DND-41 (cell line): ENCODE measurements at regions not wholly inside any gene's neighbourhood (a gene's known extent, or its start where the extent isn't known, plus 50 kb on each side); places are given as distances from the start of the nearest gene placed in this dataset.

Experiments used
- ATAC-seq: fragments of 200-7000 bp; cut with Tn5 transposase; 3 replicates; pipeline ENCODE4 v1.9.1; 2021; ENCODE audit warnings: low read depth; ENCODE audit not compliant: insufficient read depth
- DNase-seq: peaks from one replicate; pipeline ENCODE4 v3.0.0-alpha.2; 2020
- H2AFZ ChIP-seq: 2 replicates; pipeline ENCODE4 v1.6.0; 2012; ENCODE audit warnings: low read depth, low read length
- H3K27ac ChIP-seq: 2 replicates; pipeline ENCODE4 v1.5.1; 2012; ENCODE audit warnings: low read length, inconsistent platforms
- H3K27me3 ChIP-seq: fragments of 200-600 bp; sonication (generic); 2 replicates; pipeline ENCODE4 v1.6.0; 2012; ENCODE audit warnings: low read length, mild to moderate bottlenecking, inconsistent platforms; ENCODE audit not compliant: insufficient read depth, poor library complexity
- H3K36me3 ChIP-seq: 2 replicates; pipeline ENCODE4 v1.5.1; 2012; ENCODE audit warnings: low read length, inconsistent platforms; ENCODE audit not compliant: insufficient read depth
- H3K4me1 ChIP-seq: 2 replicates; pipeline ENCODE4 v1.5.1; 2012; ENCODE audit warnings: mild to moderate bottlenecking, low read length; ENCODE audit not compliant: insufficient read depth
- H3K4me2 ChIP-seq: 2 replicates; pipeline ENCODE4 v1.6.0; 2012; ENCODE audit warnings: mild to moderate bottlenecking, moderate library complexity, low read length, inconsistent platforms; ENCODE audit not compliant: insufficient read depth
- H3K4me3 ChIP-seq, 2 experiments: fragments of 200-600 bp in 1 of 2; shearing (Covaris generic) in 1 of 2; 2 replicates each; pipeline ENCODE4 v1.5.1; 2012 to 2016; ENCODE audit warnings: inconsistent platforms in 2 of 2, low read length in 2 of 2, mild to moderate bottlenecking in 2 of 2, low read depth in 1 of 2, moderate library complexity in 1 of 2
- H3K79me2 ChIP-seq: 2 replicates; pipeline ENCODE4 v1.6.0; 2012; ENCODE audit warnings: low read length, inconsistent platforms; ENCODE audit not compliant: insufficient read depth
- H3K9ac ChIP-seq: 2 replicates; pipeline ENCODE4 v1.6.0; 2012; ENCODE audit warnings: low read depth, mild to moderate bottlenecking, inconsistent platforms, low read length, moderate library complexity
- H3K9me3 ChIP-seq: 2 replicates; pipeline ENCODE4 v1.5.1; 2012; ENCODE audit warnings: low read length, moderate library complexity, mild to moderate bottlenecking, inconsistent platforms; ENCODE audit not compliant: insufficient read depth, severe bottlenecking
- H4K20me1 ChIP-seq: 2 replicates; pipeline ENCODE4 v1.6.0; 2012; ENCODE audit warnings: low read length; ENCODE audit not compliant: insufficient read depth
- EZH2 ChIP-seq: IDR thresholded peaks from 3 replicates; pipeline ENCODE4 v1.6.1; 2012; ENCODE audit warnings: borderline replicate concordance, low read depth, mild to moderate bottlenecking, moderate library complexity, low read length, inconsistent platforms; ENCODE audit not compliant: severe bottlenecking
- TF ChIP-seq, protein P1 (sequence below): IDR thresholded peaks from 2 replicates; pipeline ENCODE4 v1.5.1; 2012; ENCODE audit warnings: borderline replicate concordance, low read length, moderate library complexity, mild to moderate bottlenecking; ENCODE audit not compliant: poor library complexity, severe bottlenecking; ENCODE audit errors: extremely low read depth

GRCh38 chr20:1813674-1814635 lies 81.3 kb upstream of the SIRPA start:
- no peak overlapping the region for H2AFZ ChIP-seq
- no peaks in the 10 kb centered on the region for H3K79me2 ChIP-seq
- no peak overlapping the region for H3K4me2 ChIP-seq
- H3K27me3 ChIP-seq: peaks cover 31% of the 10 kb centered on the region
- no peaks in the 10 kb centered on the region for H3K36me3 ChIP-seq
- H4K20me1 ChIP-seq: 0 out of 2 replicates have a peak, but pooled peaks cover 4% of the 10 kb centered on the region
- no peak overlapping the region for H3K9ac ChIP-seq
- H3K9me3 ChIP-seq: no peaks in the 10 kb centered on the region
- ATAC-seq (no peak), DNase-seq (no peak)
- H3K27ac ChIP-seq: no peak overlapping the region
- TF ChIP-seq EZH2: no peak
- TF ChIP-seq, protein P1, sequence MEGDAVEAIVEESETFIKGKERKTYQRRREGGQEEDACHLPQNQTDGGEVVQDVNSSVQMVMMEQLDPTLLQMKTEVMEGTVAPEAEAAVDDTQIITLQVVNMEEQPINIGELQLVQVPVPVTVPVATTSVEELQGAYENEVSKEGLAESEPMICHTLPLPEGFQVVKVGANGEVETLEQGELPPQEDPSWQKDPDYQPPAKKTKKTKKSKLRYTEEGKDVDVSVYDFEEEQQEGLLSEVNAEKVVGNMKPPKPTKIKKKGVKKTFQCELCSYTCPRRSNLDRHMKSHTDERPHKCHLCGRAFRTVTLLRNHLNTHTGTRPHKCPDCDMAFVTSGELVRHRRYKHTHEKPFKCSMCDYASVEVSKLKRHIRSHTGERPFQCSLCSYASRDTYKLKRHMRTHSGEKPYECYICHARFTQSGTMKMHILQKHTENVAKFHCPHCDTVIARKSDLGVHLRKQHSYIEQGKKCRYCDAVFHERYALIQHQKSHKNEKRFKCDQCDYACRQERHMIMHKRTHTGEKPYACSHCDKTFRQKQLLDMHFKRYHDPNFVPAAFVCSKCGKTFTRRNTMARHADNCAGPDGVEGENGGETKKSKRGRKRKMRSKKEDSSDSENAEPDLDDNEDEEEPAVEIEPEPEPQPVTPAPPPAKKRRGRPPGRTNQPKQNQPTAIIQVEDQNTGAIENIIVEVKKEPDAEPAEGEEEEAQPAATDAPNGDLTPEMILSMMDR: no peak
- H3K4me1 ChIP-seq: peaks cover 27% of the 10 kb centered on the region
- H3K4me3 ChIP-seq: no peak overlapping the region

DNA sequence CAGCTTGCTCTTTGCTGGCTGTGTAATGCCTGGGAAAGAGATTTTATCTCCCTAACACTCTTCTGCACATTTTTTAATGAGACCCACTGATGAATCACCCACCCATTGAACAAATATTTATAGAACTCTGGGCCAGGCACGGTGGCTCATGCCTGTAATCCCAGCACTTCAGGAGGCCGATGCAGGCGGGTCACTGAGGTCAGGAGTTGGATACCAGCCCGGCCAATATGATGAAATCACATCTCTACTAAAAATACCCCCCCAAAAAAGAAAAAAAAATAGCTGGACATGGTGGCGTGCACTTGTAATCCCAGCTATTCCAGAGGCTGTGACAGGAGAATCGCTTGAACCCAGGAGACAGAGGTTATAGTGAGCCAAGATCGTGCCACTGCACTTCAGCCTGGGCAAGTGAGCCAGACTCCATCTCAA lies 82.1 kb upstream of the SIRPA start:
- peaks cover 27% of the 10 kb centered on the region for H3K4me1 ChIP-seq
- peaks cover 31% of the 10 kb centered on the region for H3K27me3 ChIP-seq
- no peaks in the 10 kb centered on the region for H3K79me2 ChIP-seq
- no peak for TF ChIP-seq EZH2
- TF ChIP-seq, protein P1: no peak
- DNase-seq: no peak
- H4K20me1 ChIP-seq: 0 out of 2 replicates have a peak, but pooled peaks cover 4% of the 10 kb centered on the region
- ATAC-seq: no peak
- no peaks in the 10 kb centered on the region for H3K9me3 ChIP-seq
- no peak overlapping the region for H3K4me2 ChIP-seq
- no peak overlapping the region for H3K4me3 ChIP-seq
- H2AFZ ChIP-seq: no peak overlapping the region
- H3K9ac ChIP-seq: no peak overlapping the region
- no peaks in the 10 kb centered on the region for H3K36me3 ChIP-seq
- no peak overlapping the region for H3K27ac ChIP-seq

DNA sequence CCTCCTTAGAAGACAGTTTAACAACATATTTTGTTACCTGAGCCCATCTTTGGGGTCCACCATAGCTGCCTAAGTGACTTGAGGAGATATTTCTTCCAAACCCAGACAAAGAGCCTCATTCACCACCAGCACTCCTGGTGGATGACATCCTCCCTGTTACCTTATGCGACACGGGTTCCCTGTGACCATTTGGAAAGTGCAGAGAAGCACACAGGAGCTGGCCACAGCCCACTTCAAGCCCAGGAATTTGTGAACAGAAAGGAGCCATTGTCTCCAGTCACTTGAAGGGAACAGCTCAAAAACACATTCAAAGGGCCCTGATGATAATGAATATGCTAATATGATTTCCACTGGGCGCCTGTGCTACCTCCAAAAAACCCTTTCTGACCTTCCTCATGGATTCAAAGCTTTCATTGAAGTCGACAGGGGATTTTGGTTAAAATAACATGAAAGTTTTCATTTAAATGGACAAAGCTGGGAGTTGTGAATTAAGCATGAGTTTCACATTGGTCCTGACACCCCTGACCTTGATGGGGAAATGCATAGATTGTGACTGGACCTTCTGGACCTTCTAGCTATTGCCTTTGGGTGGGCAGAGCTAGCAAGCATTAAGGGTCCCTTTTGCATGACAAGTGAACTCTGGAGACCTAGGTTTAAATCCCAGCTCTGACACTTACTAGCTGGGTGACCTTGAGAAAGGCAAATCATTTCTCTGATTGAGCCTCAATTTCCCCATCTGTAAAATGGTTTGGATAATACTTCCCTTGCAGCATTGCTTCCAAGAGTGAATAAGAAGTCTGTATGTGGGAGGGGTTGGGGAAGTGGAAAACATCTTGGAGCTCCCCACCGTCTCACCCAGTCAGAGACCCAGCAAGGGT lies 83.3 kb upstream of the SIRPA start:
- H4K20me1 ChIP-seq: 0 out of 2 replicates have a peak, but pooled peaks cover 4% of the 10 kb centered on the region
- no peak overlapping the region for H3K9ac ChIP-seq
- DNase-seq (no peak), ATAC-seq (no peak)
- peaks cover 29% of the 10 kb centered on the region for H3K27me3 ChIP-seq
- H3K27ac ChIP-seq: no peak overlapping the region
- no peak overlapping the region for H2AFZ ChIP-seq
- H3K79me2 ChIP-seq: no peaks in the 10 kb centered on the region
- no peak overlapping the region for H3K4me3 ChIP-seq
- H3K9me3 ChIP-seq: no peaks in the 10 kb centered on the region
- H3K36me3 ChIP-seq: no peaks in the 10 kb centered on the region
- no peak overlapping the region for H3K4me2 ChIP-seq
- TF ChIP-seq, protein P1: no peak
- no peak for TF ChIP-seq EZH2
- peaks cover 18% of the 10 kb centered on the region for H3K4me1 ChIP-seq
